ENCODE measurements at regions not wholly inside any gene's neighbourhood (a gene's known extent, or its start where the extent isn't known, plus 50 kb on each side); places are given as distances from the start of the nearest gene placed in this dataset.

- no peak overlapping the region for H3K27ac Mint-ChIP-seq
- Histone ChIP-seq H3K9me3 (ENCODE audit: control insufficient read depth in 1 of 2, insufficient read depth in 1 of 2, low read length in 2 of 2) (no peaks in the 10 kb centered on the region), H3K4me1 (ENCODE audit: insufficient read depth, low read length) (peaks cover 3% of the 10 kb centered on the region), H3K27ac (ENCODE audit: low read depth in 1 of 2, low read length in 2 of 2) (no peak overlapping the region), H3K27me3 (ENCODE audit: control insufficient read depth in 1 of 2, insufficient read depth in 2 of 2, low read length in 2 of 2) (peaks cover 0 to 2% of the 10 kb centered on the region in 2 experiments), H3K4me3 (ENCODE audit: low read length) (no peak overlapping the region), H3K36me3 (ENCODE audit: insufficient read depth, low read length) (no peaks in the 10 kb centered on the region)
- ATAC-seq (ENCODE audit: poor library complexity) (no peak), DNase-seq (peak in 1 of 14 experiments; percentile 17)
- ChIA-PET CTCF (no interaction called here), POLR2A (no interaction called here)
- H3K4me1 Mint-ChIP-seq (ENCODE audit: low read depth): peaks cover 14% of the 10 kb centered on the region
- TF ChIP-seq CTCF (IDR thresholded peaks at IDR 0.05): no peak
- intact Hi-C loops (cut with DNase I, micrococcal nuclease): no loop called here
- H3K27me3 Mint-ChIP-seq: no peaks in the 10 kb centered on the region
- H3K9me3 Mint-ChIP-seq: no peaks in the 10 kb centered on the region
- no peaks in the 10 kb centered on the region for H3K36me3 Mint-ChIP-seq (ENCODE audit: low read depth)
- no peak overlapping the region for H3K4me3 Mint-ChIP-seq
Observed at GRCh38 chr11:112523477-112523876, 262.8 kb upstream of the PLET1 start.

GRCh38 chr11:112523951-112524350 lies 263.3 kb upstream of the PLET1 start:
- H3K27me3 Mint-ChIP-seq: no peaks in the 10 kb centered on the region
- no peaks in the 10 kb centered on the region for H3K9me3 Mint-ChIP-seq
- H3K36me3 Mint-ChIP-seq (ENCODE audit: low read depth): no peaks in the 10 kb centered on the region
- H3K27ac Mint-ChIP-seq: no peak overlapping the region
- CTCF ChIA-PET: no interaction called here
- peaks cover 3% of the 10 kb centered on the region for H3K4me1 ChIP-seq (ENCODE audit: insufficient read depth, low read length)
- POLR2A ChIA-PET: no interaction called here
- no peak overlapping the region for H3K4me3 ChIP-seq (ENCODE audit: low read length)
- no peak overlapping the region for H3K27ac ChIP-seq (ENCODE audit: low read depth in 1 of 2, low read length in 2 of 2)
- no peak for TF ChIP-seq CTCF (IDR thresholded peaks at IDR 0.05)
- no peaks in the 10 kb centered on the region for H3K36me3 ChIP-seq (ENCODE audit: insufficient read depth, low read length)
- ATAC-seq (ENCODE audit: poor library complexity): no peak
- DNase-seq: no peak
- H3K4me3 Mint-ChIP-seq: no peak overlapping the region
- H3K27me3 ChIP-seq (ENCODE audit: control insufficient read depth in 1 of 2, insufficient read depth in 2 of 2, low read length in 2 of 2): peaks cover 0 to 2% of the 10 kb centered on the region in 2 experiments
- intact Hi-C loops (cut with DNase I, micrococcal nuclease): no loop called here
- H3K4me1 Mint-ChIP-seq (ENCODE audit: low read depth): peaks cover 10% of the 10 kb centered on the region
- H3K9me3 ChIP-seq (ENCODE audit: control insufficient read depth in 1 of 2, insufficient read depth in 1 of 2, low read length in 2 of 2): no peaks in the 10 kb centered on the region

- no peaks in the 10 kb centered on the region for H3K9me3 Mint-ChIP-seq
- ChIA-PET CTCF (no interaction called here), POLR2A (no interaction called here)
- H3K4me1 Mint-ChIP-seq (ENCODE audit: low read depth): peaks cover 3% of the 10 kb centered on the region
- Histone ChIP-seq H3K4me1 (ENCODE audit: insufficient read depth, low read length) (peaks cover 3% of the 10 kb centered on the region), H3K36me3 (ENCODE audit: insufficient read depth, low read length) (no peaks in the 10 kb centered on the region), H3K4me3 (ENCODE audit: low read length) (no peak overlapping the region), H3K27ac (ENCODE audit: low read depth in 1 of 2, low read length in 2 of 2) (no peak overlapping the region), H3K27me3 (ENCODE audit: control insufficient read depth in 1 of 2, insufficient read depth in 2 of 2, low read length in 2 of 2) (peaks cover 0 to 2% of the 10 kb centered on the region in 2 experiments), H3K9me3 (ENCODE audit: control insufficient read depth in 1 of 2, insufficient read depth in 1 of 2, low read length in 2 of 2) (no peaks in the 10 kb centered on the region)
- DNase-seq: no peak
- ATAC-seq (ENCODE audit: poor library complexity): no peak
- H3K36me3 Mint-ChIP-seq (ENCODE audit: low read depth): no peaks in the 10 kb centered on the region
- intact Hi-C loops (cut with DNase I, micrococcal nuclease): no loop called here
- no peak overlapping the region for H3K4me3 Mint-ChIP-seq
- no peaks in the 10 kb centered on the region for H3K27me3 Mint-ChIP-seq
- no peak for TF ChIP-seq CTCF (IDR thresholded peaks at IDR 0.05)
- H3K27ac Mint-ChIP-seq: no peak overlapping the region
Observed at GRCh38 chr11:112524798-112525197, 264.1 kb upstream of the PLET1 start.

Measured in CD4-positive, alpha-beta T cell (primary cell).